ENCODE measurements at regions not wholly inside any gene's neighbourhood (a gene's known extent, or its start where the extent isn't known, plus 50 kb on each side); places are given as distances from the start of the nearest gene placed in this dataset.

- no peak for TF ChIP-seq E2F5 (CRISPR knock-in tag; IDR thresholded peaks at IDR 0.05)
- TF ChIP-seq, protein P1, sequence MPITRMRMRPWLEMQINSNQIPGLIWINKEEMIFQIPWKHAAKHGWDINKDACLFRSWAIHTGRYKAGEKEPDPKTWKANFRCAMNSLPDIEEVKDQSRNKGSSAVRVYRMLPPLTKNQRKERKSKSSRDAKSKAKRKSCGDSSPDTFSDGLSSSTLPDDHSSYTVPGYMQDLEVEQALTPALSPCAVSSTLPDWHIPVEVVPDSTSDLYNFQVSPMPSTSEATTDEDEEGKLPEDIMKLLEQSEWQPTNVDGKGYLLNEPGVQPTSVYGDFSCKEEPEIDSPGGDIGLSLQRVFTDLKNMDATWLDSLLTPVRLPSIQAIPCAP (CRISPR knock-in tag; IDR thresholded peaks at IDR 0.05) = no peak
- TF ChIP-seq, protein P2, sequence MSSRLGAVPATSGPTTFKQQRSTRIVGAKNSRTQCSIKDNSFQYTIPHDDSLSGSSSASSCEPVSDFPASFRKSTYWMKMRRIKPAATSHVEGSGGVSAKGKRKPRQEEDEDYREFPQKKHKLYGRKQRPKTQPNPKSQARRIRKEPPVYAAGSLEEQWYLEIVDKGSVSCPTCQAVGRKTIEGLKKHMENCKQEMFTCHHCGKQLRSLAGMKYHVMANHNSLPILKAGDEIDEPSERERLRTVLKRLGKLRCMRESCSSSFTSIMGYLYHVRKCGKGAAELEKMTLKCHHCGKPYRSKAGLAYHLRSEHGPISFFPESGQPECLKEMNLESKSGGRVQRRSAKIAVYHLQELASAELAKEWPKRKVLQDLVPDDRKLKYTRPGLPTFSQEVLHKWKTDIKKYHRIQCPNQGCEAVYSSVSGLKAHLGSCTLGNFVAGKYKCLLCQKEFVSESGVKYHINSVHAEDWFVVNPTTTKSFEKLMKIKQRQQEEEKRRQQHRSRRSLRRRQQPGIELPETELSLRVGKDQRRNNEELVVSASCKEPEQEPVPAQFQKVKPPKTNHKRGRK (CRISPR knock-in tag; IDR thresholded peaks at IDR 0.05; ENCODE audit: borderline replicate concordance) = no peak
- no peak for TF ChIP-seq SOX15 (CRISPR knock-in tag; IDR thresholded peaks at IDR 0.05)
- TF ChIP-seq MYBL2 (CRISPR knock-in tag; IDR thresholded peaks at IDR 0.05) = no peak
- no peak for TF ChIP-seq KAT7 (CRISPR knock-in tag; IDR thresholded peaks at IDR 0.05; ENCODE audit: borderline replicate concordance)
- TF ChIP-seq FOXP1 (CRISPR knock-in tag; IDR thresholded peaks at IDR 0.05; ENCODE audit: borderline replicate concordance) = no peak
- no peak for TF ChIP-seq STAT6 (CRISPR knock-in tag; conservative IDR thresholded peaks at IDR 0.05; ENCODE audit: low read depth)
- TF ChIP-seq, protein P3, sequence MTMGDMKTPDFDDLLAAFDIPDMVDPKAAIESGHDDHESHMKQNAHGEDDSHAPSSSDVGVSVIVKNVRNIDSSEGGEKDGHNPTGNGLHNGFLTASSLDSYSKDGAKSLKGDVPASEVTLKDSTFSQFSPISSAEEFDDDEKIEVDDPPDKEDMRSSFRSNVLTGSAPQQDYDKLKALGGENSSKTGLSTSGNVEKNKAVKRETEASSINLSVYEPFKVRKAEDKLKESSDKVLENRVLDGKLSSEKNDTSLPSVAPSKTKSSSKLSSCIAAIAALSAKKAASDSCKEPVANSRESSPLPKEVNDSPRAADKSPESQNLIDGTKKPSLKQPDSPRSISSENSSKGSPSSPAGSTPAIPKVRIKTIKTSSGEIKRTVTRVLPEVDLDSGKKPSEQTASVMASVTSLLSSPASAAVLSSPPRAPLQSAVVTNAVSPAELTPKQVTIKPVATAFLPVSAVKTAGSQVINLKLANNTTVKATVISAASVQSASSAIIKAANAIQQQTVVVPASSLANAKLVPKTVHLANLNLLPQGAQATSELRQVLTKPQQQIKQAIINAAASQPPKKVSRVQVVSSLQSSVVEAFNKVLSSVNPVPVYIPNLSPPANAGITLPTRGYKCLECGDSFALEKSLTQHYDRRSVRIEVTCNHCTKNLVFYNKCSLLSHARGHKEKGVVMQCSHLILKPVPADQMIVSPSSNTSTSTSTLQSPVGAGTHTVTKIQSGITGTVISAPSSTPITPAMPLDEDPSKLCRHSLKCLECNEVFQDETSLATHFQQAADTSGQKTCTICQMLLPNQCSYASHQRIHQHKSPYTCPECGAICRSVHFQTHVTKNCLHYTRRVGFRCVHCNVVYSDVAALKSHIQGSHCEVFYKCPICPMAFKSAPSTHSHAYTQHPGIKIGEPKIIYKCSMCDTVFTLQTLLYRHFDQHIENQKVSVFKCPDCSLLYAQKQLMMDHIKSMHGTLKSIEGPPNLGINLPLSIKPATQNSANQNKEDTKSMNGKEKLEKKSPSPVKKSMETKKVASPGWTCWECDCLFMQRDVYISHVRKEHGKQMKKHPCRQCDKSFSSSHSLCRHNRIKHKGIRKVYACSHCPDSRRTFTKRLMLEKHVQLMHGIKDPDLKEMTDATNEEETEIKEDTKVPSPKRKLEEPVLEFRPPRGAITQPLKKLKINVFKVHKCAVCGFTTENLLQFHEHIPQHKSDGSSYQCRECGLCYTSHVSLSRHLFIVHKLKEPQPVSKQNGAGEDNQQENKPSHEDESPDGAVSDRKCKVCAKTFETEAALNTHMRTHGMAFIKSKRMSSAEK (CRISPR knock-in tag; IDR thresholded peaks at IDR 0.05; ENCODE audit: borderline replicate concordance) = no peak
- TF ChIP-seq HMGA2 (CRISPR knock-in tag; IDR thresholded peaks at IDR 0.05) = no peak
- TF ChIP-seq RORB (CRISPR knock-in tag; IDR thresholded peaks at IDR 0.05) = no peak
Observed at GRCh38 chr17:79415365-79415764, 195.5 kb downstream of the RBFOX3 start (continued).

- TF ChIP-seq, protein P4, sequence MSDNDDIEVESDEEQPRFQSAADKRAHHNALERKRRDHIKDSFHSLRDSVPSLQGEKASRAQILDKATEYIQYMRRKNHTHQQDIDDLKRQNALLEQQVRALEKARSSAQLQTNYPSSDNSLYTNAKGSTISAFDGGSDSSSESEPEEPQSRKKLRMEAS (CRISPR knock-in tag; IDR thresholded peaks at IDR 0.05) = no peak
- no peak for TF ChIP-seq ATF3 (CRISPR knock-in tag; conservative IDR thresholded peaks at IDR 0.05)
- TF ChIP-seq, protein P1 (CRISPR knock-in tag; IDR thresholded peaks at IDR 0.05) = no peak
- no peak for ATAC-seq
- Mint-ChIP-seq H3K36me3 (no peaks in the 10 kb centered on the region), H3K9me3 (no peaks in the 10 kb centered on the region), H3K4me1 (peaks cover 8% of the 10 kb centered on the region; the same call in 1 of the 2 replicates), H3K27ac (no peak overlapping the region), H3K4me3 (no peak overlapping the region), H3K27me3 (ENCODE audit: low read depth) (no peaks in the 10 kb centered on the region)
- DNase-seq (ENCODE audit: low spot score) = no peak
- CTCF ChIA-PET = interaction anchor here (0.7 to 3.2 kb wide), 14 partner anchors 13 to 331 kb away, joined by 3 to 28 read pairs (median 3); no protein-coding TSS in a partner anchor
- POLR2A ChIA-PET = no interaction called here
Observed at GRCh38 chr17:79414793-79415211, 196.0 kb downstream of the RBFOX3 start.

Data from WTC11 (cell line).